Tibial artery (tissue), 4 donors: ENCODE measurements at regions not wholly inside any gene's neighbourhood (a gene's known extent, or its start where the extent isn't known, plus 50 kb on each side); places are given as distances from the start of the nearest gene placed in this dataset.

Experiments
- DNase-seq, 2 donors: peaks; one replicate each; pipeline ENCODE4 v3.0.0-alpha.2; 2019
- H3K27ac ChIP-seq, 2 donors: fragments of 200-600 bp; sonication (generic) in 1 of 2; 1 replicate in 1 of 2; 2 replicates in 1 of 2; pipeline ENCODE4 v1.5.1; 2018 to 2019; ENCODE audit warnings: mild to moderate bottlenecking in 1 of 2
- H3K27me3 ChIP-seq, 2 donors: fragments of 200-600 bp; sonication (generic) in 1 of 2; one replicate each; pipeline versions ENCODE4 v1.5.1 to v1.6.0; 2016 to 2019
- H3K36me3 ChIP-seq, 3 donors: fragments of 200-600 bp; sonication (generic) in 2 of 3; one replicate each; pipeline ENCODE4 v1.5.1; 2016 to 2019; ENCODE audit warnings: mild to moderate bottlenecking in 2 of 3
- H3K4me1 ChIP-seq, 4 donors: fragments of 200-600 bp; sonication (generic) in 2 of 4; 1 replicate in 3 of 4; 2 replicates in 1 of 4; pipeline ENCODE4 v1.5.1; 2016 to 2019
- H3K4me3 ChIP-seq, 2 donors: fragments of 200-600 bp; sonication (generic) in 1 of 2; 1 replicate in 1 of 2; 2 replicates in 1 of 2; pipeline ENCODE4 v1.5.1; 2018 to 2019; ENCODE audit warnings: mild to moderate bottlenecking in 2 of 2
- H3K9me3 ChIP-seq, 3 donors: fragments of 200-600 bp; sonication (generic) in 1 of 3; one replicate each; pipeline ENCODE4 v1.5.1; 2016 to 2019
- intact Hi-C: fragments of 100-400 bp; cut with DNase I; formaldehyde crosslinking; loops from one replicate; pipeline ENCODE4 v1.15.0; 2023; ENCODE audit warnings: low total_unique reads
- TF ChIP-seq, protein P1 (sequence below), 2 experiments: fragments of 200-600 bp in 1 of 2; fragments of 450-650 bp in 1 of 2; IDR thresholded peaks; one replicate each; pipeline ENCODE4 v1.5.1; 2017 to 2019; ENCODE audit warnings: antibody characterized with exemption in 2 of 2, mild to moderate bottlenecking in 1 of 2, moderate library complexity in 1 of 2

DNA sequence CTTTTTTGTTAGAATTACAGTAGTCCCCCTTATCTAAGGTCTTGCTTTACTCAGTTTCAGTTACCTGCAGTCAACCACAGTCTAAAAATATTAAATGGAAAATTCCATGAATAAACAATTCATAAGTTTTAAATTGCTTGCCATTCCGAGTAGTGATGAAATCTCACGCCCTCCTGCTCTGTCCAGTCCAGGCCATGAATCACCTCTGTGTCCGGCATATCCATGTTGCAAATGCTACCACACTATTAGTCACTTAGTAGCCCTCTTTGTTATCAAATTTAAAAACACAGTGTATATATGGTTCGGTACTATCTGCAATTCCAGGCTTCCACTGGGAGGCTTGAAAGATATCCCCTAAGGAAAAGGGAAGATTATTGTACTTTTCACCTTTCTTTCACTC is 164.6 kb upstream of the FAM83B start:
- H3K4me1 ChIP-seq, result no peaks in the 10 kb centered on the region
- DNase-seq, result no peak
- H3K4me3 ChIP-seq, result no peak overlapping the region
- H3K36me3 ChIP-seq, result no peaks in the 10 kb centered on the region
- no peak overlapping the region for H3K27ac ChIP-seq
- TF ChIP-seq, protein P1, sequence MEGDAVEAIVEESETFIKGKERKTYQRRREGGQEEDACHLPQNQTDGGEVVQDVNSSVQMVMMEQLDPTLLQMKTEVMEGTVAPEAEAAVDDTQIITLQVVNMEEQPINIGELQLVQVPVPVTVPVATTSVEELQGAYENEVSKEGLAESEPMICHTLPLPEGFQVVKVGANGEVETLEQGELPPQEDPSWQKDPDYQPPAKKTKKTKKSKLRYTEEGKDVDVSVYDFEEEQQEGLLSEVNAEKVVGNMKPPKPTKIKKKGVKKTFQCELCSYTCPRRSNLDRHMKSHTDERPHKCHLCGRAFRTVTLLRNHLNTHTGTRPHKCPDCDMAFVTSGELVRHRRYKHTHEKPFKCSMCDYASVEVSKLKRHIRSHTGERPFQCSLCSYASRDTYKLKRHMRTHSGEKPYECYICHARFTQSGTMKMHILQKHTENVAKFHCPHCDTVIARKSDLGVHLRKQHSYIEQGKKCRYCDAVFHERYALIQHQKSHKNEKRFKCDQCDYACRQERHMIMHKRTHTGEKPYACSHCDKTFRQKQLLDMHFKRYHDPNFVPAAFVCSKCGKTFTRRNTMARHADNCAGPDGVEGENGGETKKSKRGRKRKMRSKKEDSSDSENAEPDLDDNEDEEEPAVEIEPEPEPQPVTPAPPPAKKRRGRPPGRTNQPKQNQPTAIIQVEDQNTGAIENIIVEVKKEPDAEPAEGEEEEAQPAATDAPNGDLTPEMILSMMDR (IDR thresholded peaks at IDR 0.05), result no peak
- no peaks in the 10 kb centered on the region for H3K9me3 ChIP-seq
- no peaks in the 10 kb centered on the region for H3K27me3 ChIP-seq
- intact Hi-C loops, result no loop called here

- no peaks in the 10 kb centered on the region for H3K36me3 ChIP-seq
- H3K4me1 ChIP-seq, result no peaks in the 10 kb centered on the region
- TF ChIP-seq, protein P1 (IDR thresholded peaks at IDR 0.05), result no peak
- H3K27ac ChIP-seq, result no peak overlapping the region
- no peaks in the 10 kb centered on the region for H3K9me3 ChIP-seq
- H3K4me3 ChIP-seq, result no peak overlapping the region
- no peaks in the 10 kb centered on the region for H3K27me3 ChIP-seq
- intact Hi-C loops, result no loop called here
- DNase-seq, result no peak
Observed at GRCh38 chr6:54689620-54690019, 157.0 kb upstream of the FAM83B start.

DNA sequence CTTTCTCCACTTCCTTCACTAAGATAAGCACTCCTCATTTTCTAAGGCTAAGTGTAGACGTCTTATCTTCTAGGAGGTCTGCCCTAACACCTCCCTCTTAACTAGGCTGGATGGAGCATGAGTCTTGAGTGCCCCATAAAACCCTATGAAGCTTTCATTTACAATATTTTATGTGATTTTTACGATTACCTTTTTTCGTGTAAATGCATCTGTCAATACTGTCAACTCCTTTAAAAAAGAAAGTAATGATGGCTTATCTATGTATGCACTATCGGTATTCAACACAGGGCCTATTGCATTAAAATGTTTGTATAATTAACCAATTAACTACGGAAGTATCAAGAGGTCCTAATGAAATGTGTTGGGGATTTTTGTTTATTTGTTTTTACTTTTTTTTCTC is 156.0 kb upstream of the FAM83B start:
- Histone ChIP-seq H3K27me3 (no peaks in the 10 kb centered on the region), H3K4me3 (no peak overlapping the region), H3K4me1 (no peaks in the 10 kb centered on the region), H3K27ac (no peak overlapping the region), H3K36me3 (no peaks in the 10 kb centered on the region), H3K9me3 (no peaks in the 10 kb centered on the region)
- intact Hi-C loops, result no loop called here
- DNase-seq, result no peak
- TF ChIP-seq, protein P1 (IDR thresholded peaks at IDR 0.05), result no peak

DNA sequence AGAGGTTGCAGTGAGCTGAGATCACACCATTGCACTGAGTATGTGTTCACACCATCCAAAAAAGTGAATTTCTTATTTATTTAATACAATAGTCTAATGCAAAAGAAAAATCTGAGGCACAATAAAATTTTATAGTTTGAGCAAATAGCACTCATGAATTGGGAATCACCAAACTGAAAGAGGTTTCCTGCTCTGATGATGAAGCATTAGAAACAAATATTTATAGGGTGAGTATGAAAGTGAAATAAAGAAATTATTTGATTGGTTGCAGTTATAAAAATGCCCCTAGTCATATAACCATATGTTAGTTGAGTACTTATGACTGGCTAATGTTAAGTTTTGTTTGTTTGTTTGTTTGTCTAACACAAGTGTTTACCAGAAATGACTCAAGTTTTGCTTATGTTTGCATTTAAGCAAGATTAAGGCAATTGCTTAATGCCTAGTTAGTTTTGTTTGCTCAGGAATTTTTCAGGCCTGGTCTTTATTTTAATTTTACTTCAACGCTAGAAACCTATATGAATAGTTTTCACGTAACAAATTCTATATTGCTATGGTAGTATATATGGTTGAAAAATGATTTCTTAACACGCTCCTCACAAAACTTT is 151.5 kb upstream of the FAM83B start:
- Histone ChIP-seq H3K9me3 (no peaks in the 10 kb centered on the region), H3K4me3 (no peak overlapping the region), H3K36me3 (no peaks in the 10 kb centered on the region), H3K4me1 (no peaks in the 10 kb centered on the region), H3K27me3 (no peaks in the 10 kb centered on the region), H3K27ac (no peak overlapping the region)
- intact Hi-C loops, result no loop called here
- DNase-seq, result no peak
- TF ChIP-seq, protein P1 (IDR thresholded peaks at IDR 0.05), result no peak

DNA sequence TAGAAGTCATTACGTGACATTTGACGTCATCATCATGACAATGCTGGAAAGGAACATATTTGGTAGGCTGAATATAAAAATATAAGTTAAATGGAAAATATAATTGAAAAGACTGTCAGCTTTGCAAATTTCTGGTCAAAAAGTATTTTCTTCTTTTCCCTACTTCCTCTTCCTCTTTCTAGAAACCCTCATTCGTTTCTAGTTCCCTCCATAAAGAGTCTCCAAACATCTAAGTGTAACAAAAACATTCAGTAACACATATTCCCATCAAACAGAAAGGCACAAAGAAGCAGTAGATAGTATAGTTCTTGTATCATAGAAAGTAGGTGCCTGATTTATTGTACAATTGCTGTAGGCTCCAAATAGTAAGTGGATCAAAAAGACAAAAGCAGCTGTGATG is 150.8 kb upstream of the FAM83B start:
- intact Hi-C loops, result no loop called here
- no peak for DNase-seq
- Histone ChIP-seq H3K27me3 (no peaks in the 10 kb centered on the region), H3K9me3 (no peaks in the 10 kb centered on the region), H3K36me3 (no peaks in the 10 kb centered on the region), H3K4me3 (no peak overlapping the region), H3K4me1 (no peaks in the 10 kb centered on the region), H3K27ac (no peak overlapping the region)
- TF ChIP-seq, protein P1 (IDR thresholded peaks at IDR 0.05), result no peak

- Histone ChIP-seq H3K36me3 (no peaks in the 10 kb centered on the region), H3K27me3 (no peaks in the 10 kb centered on the region), H3K4me1 (no peaks in the 10 kb centered on the region), H3K4me3 (no peak overlapping the region), H3K27ac (no peak overlapping the region), H3K9me3 (no peaks in the 10 kb centered on the region)
- intact Hi-C loops, result no loop called here
- no peak for DNase-seq
- TF ChIP-seq, protein P1 (IDR thresholded peaks at IDR 0.05), result no peak
Observed at GRCh38 chr6:54697424-54697823, 149.1 kb upstream of the FAM83B start.
